ENCODE measurements at regions not wholly inside any gene's neighbourhood (a gene's known extent, or its start where the extent isn't known, plus 50 kb on each side); places are given as distances from the start of the nearest gene placed in this dataset.
"Not testable (repeated sequence)": the region's sequence is repeated elsewhere in the genome, so short reads cannot be mapped to it uniquely, and the experiment has no call there.

GRCh38 chr9:75269197-75269596, 180.9 kb downstream of the OSTF1 start:
- CTCF ChIA-PET: no interaction called here
- no peak for DNase-seq (ENCODE audit: low spot score)
- TF ChIP-seq CTCF (conservative IDR thresholded peaks at IDR 0.05; ENCODE audit: low read depth): no peak
- POLR2A ChIA-PET (ENCODE audit: low non-redundant PET): no interaction called here
- no peak overlapping the region for H3K27ac ChIP-seq

- CTCF ChIA-PET; DNase-seq (ENCODE audit: low spot score); POLR2A ChIA-PET (ENCODE audit: low non-redundant PET); H3K27ac ChIP-seq: not testable (repeated sequence)
These were observed 184.7 kb downstream of the OSTF1 start for GRCh38 chr9:75273055-75273454.

GRCh38 chr9:75274781-75275180, 186.5 kb downstream of the OSTF1 start:
- DNase-seq (ENCODE audit: low spot score): no peak
- CTCF ChIA-PET: interaction anchor here (0.6 kb wide), 1 partner anchor 827 kb away, joined by 3 read pairs; no protein-coding TSS in a partner anchor
- TF ChIP-seq CTCF (conservative IDR thresholded peaks at IDR 0.05; ENCODE audit: low read depth): no peak
- POLR2A ChIA-PET (ENCODE audit: low non-redundant PET): no interaction called here
- H3K27ac ChIP-seq: no peak overlapping the region

- no peak for TF ChIP-seq CTCF (conservative IDR thresholded peaks at IDR 0.05; ENCODE audit: low read depth)
- no peak for DNase-seq (ENCODE audit: low spot score)
- ChIA-PET CTCF (no interaction called here), POLR2A (ENCODE audit: low non-redundant PET) (no interaction called here)
- no peak overlapping the region for H3K27ac ChIP-seq
These were observed 193.7 kb downstream of the OSTF1 start for GRCh38 chr9:75282047-75282446.

- CTCF ChIA-PET: no interaction called here
- TF ChIP-seq CTCF (conservative IDR thresholded peaks at IDR 0.05; ENCODE audit: low read depth): no peak
- no peak for DNase-seq (ENCODE audit: low spot score)
- POLR2A ChIA-PET (ENCODE audit: low non-redundant PET): no interaction called here
- H3K27ac ChIP-seq: no peak overlapping the region
These were observed 201.0 kb downstream of the OSTF1 start for GRCh38 chr9:75289332-75289731.

GRCh38 chr9:75299324-75299723, 211.0 kb downstream of the OSTF1 start:
- CTCF ChIA-PET: interaction anchor here (0.7 kb wide), 1 partner anchor 406 kb away, joined by 3 read pairs; no protein-coding TSS in a partner anchor
- no peak for DNase-seq (ENCODE audit: low spot score)
- no peak overlapping the region for H3K27ac ChIP-seq
- POLR2A ChIA-PET (ENCODE audit: low non-redundant PET): no interaction called here
- TF ChIP-seq CTCF (conservative IDR thresholded peaks at IDR 0.05; ENCODE audit: low read depth): no peak

- no peak for DNase-seq (ENCODE audit: low spot score)
- TF ChIP-seq CTCF (conservative IDR thresholded peaks at IDR 0.05; ENCODE audit: low read depth): no peak
- ChIA-PET POLR2A (ENCODE audit: low non-redundant PET) (no interaction called here), CTCF (no interaction called here)
- no peak overlapping the region for H3K27ac ChIP-seq
These were observed 245.3 kb downstream of the OSTF1 start for GRCh38 chr9:75333624-75334023.

Data from RWPE1 (cell line).